Body of pancreas (tissue), 4 donors: ENCODE measurements at regions not wholly inside any gene's neighbourhood (a gene's known extent, or its start where the extent isn't known, plus 50 kb on each side); places are given as distances from the start of the nearest gene placed in this dataset.

Experiments
- POLR2A ChIP-seq, 3 donors: fragments of 450-650 bp; IDR thresholded peaks; one replicate each; pipeline ENCODE4 v1.6.1; 2016; ENCODE audit warnings: antibody characterized with exemption in 3 of 3, mild to moderate bottlenecking in 2 of 3
- TF ChIP-seq, protein P1 (sequence below), 7 experiments: fragments of 450-650 bp in 4 of 7; fragments of 200-600 bp in 3 of 7; sonication (generic) in 3 of 7; IDR thresholded peaks; one replicate each; pipeline ENCODE4 v1.5.1; 2016 to 2019; ENCODE audit warnings: antibody characterized with exemption in 7 of 7

DNA sequence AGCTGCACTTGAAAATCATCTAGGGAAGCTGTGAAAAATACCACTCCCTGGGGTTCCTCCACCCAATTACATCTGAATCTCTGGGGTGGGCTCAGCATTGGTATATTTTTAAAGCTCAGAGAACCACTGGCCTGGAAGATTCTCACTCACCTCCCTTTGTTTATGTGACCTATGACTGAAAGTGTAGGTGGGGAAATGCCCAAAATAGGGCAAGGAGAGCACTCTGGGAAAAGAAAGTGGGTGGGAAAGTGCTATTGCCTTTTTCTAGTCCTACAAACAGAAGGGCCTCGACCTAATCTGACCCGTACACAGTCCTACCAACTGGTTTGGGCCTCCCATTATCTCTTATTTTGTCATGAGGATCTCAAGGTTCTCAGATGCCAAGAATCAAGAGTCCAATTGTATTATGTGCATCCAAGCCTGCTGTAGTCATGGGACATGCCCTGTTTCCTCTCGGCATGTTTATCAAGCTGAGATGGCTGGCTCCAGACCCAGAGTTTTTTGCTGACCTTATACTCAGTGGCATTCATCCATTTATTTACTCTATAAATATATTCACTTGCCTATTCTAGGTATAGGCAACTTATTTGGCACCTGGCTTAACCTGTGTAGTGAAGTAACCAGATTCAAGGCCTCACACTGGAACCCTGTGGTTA, 483.7 kb downstream of the ENC1 start:
- TF ChIP-seq, protein P1, sequence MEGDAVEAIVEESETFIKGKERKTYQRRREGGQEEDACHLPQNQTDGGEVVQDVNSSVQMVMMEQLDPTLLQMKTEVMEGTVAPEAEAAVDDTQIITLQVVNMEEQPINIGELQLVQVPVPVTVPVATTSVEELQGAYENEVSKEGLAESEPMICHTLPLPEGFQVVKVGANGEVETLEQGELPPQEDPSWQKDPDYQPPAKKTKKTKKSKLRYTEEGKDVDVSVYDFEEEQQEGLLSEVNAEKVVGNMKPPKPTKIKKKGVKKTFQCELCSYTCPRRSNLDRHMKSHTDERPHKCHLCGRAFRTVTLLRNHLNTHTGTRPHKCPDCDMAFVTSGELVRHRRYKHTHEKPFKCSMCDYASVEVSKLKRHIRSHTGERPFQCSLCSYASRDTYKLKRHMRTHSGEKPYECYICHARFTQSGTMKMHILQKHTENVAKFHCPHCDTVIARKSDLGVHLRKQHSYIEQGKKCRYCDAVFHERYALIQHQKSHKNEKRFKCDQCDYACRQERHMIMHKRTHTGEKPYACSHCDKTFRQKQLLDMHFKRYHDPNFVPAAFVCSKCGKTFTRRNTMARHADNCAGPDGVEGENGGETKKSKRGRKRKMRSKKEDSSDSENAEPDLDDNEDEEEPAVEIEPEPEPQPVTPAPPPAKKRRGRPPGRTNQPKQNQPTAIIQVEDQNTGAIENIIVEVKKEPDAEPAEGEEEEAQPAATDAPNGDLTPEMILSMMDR (IDR thresholded peaks at IDR 0.05): no peak
- TF ChIP-seq POLR2A (IDR thresholded peaks at IDR 0.05): no peak
